ENCODE measurements at regions not wholly inside any gene's neighbourhood (a gene's known extent, or its start where the extent isn't known, plus 50 kb on each side); places are given as distances from the start of the nearest gene placed in this dataset.

DNA sequence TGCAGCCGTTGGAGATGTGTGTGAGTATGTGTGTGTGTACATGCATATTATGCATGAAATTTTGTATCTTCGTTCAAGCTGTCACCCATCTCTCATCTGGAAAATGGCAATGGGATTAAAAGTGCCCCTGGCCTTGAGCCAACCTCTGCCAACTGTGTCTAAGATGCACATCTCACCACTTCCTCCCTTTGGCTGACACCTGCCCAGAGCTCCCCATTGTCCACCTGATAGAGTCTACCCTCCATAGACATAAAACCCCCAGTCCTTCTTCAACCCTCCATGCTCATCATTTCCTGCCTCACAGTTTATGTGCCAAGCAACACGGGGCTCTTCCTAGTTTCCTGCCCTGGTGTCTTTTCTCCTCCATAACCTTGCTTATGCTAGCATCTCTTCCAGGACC lies 187.5 kb upstream of the HES1 start:
- no peak overlapping the region for H3K9ac ChIP-seq (ENCODE audit: extremely low read depth, insufficient read length, low read length)
- H3K27me3 Mint-ChIP-seq (ENCODE audit: low read depth), result peaks cover 51% of the 10 kb centered on the region

More for the DNA sequence above, 187.5 kb upstream of the HES1 start:
- Histone ChIP-seq H3K4me1 (ENCODE audit: insufficient read depth, low read length) (peaks cover 18% of the 10 kb centered on the region), H3K79me1 (ENCODE audit: insufficient read depth, low read depth, low read length, poor library complexity, severe bottlenecking) (no peaks in the 10 kb centered on the region), H3K14ac (ENCODE audit: insufficient read depth, low read length) (no peak overlapping the region), H3K23me2 (ENCODE audit: insufficient read length, low read depth, low read length, poor library complexity, severe bottlenecking) (peaks cover 3% of the 10 kb centered on the region), H2BK5ac (ENCODE audit: insufficient read length, low read length) (no peak overlapping the region), H4K91ac (ENCODE audit: insufficient read length, low read depth, low read length) (no peak overlapping the region), H2AFZ (ENCODE audit: low read length) (no peak overlapping the region), H3K4ac (ENCODE audit: low read depth, low read length) (no peak overlapping the region), H3K4me2 (ENCODE audit: insufficient read depth, insufficient read length, low read length) (no peak overlapping the region), H3K23ac (ENCODE audit: insufficient read length, low read depth, low read length) (no peak overlapping the region), H3K27me3 (ENCODE audit: insufficient read depth, low read length) (peaks cover 5% of the 10 kb centered on the region; the same call in 1 of the 2 replicates), H2BK120ac (ENCODE audit: low read depth, low read length, poor library complexity, severe bottlenecking) (no peak overlapping the region), H3K79me2 (ENCODE audit: insufficient read depth, low read length) (no peaks in the 10 kb centered on the region), H2BK20ac (ENCODE audit: low read depth, low read length, poor library complexity, severe bottlenecking) (no peak overlapping the region), H2BK12ac (ENCODE audit: insufficient read length, low read depth, low read length) (no peak overlapping the region), H2AK5ac (ENCODE audit: insufficient read length, low read length) (no peak overlapping the region), H3K56ac (ENCODE audit: insufficient read length, low read depth, low read length) (no peak overlapping the region), H3K9me3 (ENCODE audit: control insufficient read depth, low read depth, low read length) (no peaks in the 10 kb centered on the region), H3T11ph (ENCODE audit: low read length) (no peak overlapping the region), H4K8ac (replicated peaks; ENCODE audit: insufficient read length, low read depth, low read length) (no peak overlapping the region), H4K5ac (ENCODE audit: insufficient read length, low read depth, low read length) (no peak overlapping the region), H3K27ac (ENCODE audit: insufficient read length, low read depth, low read length) (no peak overlapping the region), H2BK15ac (ENCODE audit: low read depth, low read length) (no peak overlapping the region), H4K20me1 (ENCODE audit: control insufficient read depth, insufficient read depth, insufficient read length) (no peaks in the 10 kb centered on the region), H3K18ac (ENCODE audit: insufficient read length, low read depth, low read length) (no peak overlapping the region)
- H3K36me3 Mint-ChIP-seq (ENCODE audit: insufficient read depth in 1 of 3, low read depth in 3 of 3), result peaks cover 0 to 5% (median 0%) of the 10 kb centered on the region in 3 experiments; a peak in 2 of 7 replicates
- H3K9me3 Mint-ChIP-seq, result peaks cover 1 to 4% of the 10 kb centered on the region in 2 experiments; a peak in 2 of 5 replicates
- H3K4me1 Mint-ChIP-seq, result peaks cover 41% of the 10 kb centered on the region in 2 experiments
- no peak overlapping the region for H3K27ac Mint-ChIP-seq
- no peak overlapping the region for H3K4me3 Mint-ChIP-seq
- no peak for DNase-seq
- TF ChIP-seq, protein P1, sequence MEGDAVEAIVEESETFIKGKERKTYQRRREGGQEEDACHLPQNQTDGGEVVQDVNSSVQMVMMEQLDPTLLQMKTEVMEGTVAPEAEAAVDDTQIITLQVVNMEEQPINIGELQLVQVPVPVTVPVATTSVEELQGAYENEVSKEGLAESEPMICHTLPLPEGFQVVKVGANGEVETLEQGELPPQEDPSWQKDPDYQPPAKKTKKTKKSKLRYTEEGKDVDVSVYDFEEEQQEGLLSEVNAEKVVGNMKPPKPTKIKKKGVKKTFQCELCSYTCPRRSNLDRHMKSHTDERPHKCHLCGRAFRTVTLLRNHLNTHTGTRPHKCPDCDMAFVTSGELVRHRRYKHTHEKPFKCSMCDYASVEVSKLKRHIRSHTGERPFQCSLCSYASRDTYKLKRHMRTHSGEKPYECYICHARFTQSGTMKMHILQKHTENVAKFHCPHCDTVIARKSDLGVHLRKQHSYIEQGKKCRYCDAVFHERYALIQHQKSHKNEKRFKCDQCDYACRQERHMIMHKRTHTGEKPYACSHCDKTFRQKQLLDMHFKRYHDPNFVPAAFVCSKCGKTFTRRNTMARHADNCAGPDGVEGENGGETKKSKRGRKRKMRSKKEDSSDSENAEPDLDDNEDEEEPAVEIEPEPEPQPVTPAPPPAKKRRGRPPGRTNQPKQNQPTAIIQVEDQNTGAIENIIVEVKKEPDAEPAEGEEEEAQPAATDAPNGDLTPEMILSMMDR (conservative IDR thresholded peaks at IDR 0.05), result no peak
- no CpG with 5 or more reads among the region's 3 CpGs for WGBS (ENCODE audit: extremely low coverage, insufficient read length, low lambda C conversion rate)

Measured in H9 (cell line).